Stimulated activated CD8-positive, alpha-beta memory T cell treated with anti-CD3 and anti-CD28 coated beads, Interleukin-4, amount 100 ng/mL, for 48 hours (primary cell): ENCODE measurements at regions not wholly inside any gene's neighbourhood (a gene's known extent, or its start where the extent isn't known, plus 50 kb on each side); places are given as distances from the start of the nearest gene placed in this dataset.
"Not testable (repeated sequence)": the region's sequence is repeated elsewhere in the genome, so short reads cannot be mapped to it uniquely, and the experiment has no call there.

ENCODE experiments used
- DNase-seq: peaks from one replicate; pipeline ENCODE4 v3.0.0-alpha.2; 2020

DNA sequence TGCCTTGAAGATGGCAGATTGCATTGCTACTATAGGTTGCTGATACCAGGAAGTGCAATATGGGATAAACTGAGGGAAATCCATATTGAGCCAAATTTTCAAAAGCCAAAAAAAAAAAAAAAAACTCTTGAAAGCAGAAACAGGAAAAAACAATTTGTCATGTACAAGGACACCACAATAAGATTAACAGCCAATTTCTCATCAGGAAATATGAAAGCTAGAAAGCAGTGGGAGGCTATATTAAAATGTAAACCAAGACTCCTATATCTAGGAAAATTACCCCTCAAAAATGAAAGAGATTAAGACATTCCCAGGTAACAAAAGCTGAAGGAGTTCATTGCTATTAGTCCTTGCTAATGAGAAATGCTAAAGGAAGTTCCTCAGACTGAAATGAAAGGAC lies 462.8 kb upstream of the DPH6 start:
- DNase-seq, result no peak

DNA sequence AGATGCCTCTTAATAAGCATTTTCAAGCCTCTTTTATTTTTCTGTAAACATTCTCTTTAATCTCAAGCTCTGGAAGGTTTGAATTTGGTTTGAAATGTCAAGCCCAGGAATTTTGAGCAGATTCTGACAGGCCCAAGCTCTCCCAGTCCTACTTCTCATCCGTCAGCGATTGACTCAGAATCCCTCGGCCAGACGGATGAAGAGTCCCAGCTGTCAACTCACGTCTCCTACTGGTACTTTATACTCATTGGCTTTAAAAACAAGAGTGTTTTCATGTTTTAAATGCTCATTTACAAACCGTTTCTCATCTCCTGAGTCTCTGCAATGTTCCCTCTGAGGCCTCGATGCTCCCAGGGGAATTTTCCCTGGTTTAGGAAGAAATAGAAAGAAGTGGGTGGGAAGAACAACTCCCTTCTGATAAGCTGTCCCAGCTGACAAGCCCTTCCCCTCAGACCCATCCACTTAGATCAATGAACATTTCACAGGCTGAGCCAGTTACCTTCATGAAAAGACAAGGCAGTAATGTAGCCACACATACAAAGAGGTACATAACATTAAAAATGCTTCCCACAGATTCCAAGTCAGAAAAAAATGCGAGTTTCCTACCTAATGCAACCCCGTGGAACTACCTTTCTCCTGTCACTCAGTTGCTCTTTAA lies 478.2 kb upstream of the DPH6 start:
- DNase-seq, result no peak

DNA sequence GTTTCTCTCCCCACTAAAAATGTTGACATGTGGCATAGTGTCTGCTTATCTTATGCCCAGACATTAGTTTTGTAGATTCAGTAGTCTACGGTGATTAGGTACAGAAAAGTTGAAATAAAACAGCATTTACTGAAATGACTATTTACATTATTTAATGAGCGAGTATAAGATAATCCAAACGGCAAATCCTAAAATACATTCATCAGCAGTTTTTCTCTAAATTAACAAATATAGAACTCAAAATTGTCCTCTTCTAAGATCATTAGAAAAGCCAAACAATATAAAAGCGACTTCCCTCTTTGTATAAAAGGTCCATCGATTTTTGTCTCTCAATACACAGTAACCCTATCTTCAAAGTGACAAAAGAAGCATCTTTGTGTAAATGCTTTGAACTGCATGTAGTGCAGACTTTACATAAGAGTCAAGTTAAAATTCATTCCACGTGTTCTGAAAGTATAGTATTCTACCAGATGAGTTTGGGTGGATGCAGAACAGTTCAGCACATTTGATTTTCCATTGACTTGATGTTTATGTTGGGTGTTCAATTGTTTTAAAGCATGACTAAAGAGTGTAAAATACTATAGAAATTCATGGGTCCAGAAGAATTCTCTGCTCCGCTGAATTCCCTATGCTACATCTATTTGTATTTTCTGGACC lies 480.8 kb upstream of the DPH6 start:
- no peak for DNase-seq

DNA sequence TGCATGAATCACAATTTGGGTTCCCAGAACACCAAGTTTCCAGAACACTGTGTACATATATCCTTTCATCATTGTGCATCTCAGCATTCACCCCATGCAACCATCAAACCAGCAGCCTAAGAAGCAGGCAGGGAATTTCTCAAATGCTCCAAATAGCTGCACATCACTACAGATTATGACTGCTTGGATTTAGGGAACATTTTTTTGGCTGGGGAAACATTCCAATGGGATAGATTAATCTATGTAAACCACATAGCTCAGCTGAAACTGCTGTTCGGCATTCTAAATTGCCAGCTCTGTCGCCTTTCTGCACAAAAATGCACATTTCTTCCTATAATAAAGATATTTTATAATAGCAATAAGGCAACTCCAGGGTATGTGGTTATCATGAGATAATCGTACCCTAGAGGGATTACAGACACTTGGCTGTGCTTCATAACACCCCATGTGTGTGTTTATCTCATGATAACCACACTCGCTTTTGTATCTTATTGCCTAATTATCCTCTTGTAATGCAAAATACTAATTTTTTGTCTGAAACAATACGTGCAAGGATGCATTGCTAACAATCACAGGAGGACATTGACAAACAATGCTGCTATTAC lies 483.7 kb upstream of the DPH6 start:
- no peak for DNase-seq

DNA sequence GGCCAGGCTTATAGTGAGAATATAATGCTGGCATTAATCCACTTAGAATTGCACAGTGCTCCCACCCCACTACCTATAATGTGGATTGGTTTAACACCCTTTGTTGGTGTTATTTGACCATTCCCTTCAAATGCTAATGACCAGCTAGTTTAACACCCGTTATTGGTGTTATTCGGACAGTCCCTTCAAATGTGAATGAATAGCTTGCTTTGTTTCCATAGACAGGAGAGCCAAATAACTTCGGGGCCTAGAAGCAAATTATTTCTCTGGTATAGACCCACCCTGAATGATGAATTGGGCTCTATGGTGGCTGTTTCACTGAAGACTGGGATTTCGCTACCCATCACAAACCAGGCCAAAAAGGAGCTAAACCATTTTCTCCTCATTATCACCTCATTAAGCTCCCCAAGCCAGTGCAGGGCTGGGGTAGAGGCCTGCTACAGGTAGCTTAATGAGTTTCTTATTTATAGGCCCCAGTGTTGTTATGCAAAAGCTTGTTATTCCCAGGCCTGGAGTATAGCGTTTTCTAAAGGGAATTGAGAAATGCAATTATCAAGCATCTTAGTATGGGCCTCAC lies 494.1 kb upstream of the DPH6 start:
- DNase-seq, result no peak

DNA sequence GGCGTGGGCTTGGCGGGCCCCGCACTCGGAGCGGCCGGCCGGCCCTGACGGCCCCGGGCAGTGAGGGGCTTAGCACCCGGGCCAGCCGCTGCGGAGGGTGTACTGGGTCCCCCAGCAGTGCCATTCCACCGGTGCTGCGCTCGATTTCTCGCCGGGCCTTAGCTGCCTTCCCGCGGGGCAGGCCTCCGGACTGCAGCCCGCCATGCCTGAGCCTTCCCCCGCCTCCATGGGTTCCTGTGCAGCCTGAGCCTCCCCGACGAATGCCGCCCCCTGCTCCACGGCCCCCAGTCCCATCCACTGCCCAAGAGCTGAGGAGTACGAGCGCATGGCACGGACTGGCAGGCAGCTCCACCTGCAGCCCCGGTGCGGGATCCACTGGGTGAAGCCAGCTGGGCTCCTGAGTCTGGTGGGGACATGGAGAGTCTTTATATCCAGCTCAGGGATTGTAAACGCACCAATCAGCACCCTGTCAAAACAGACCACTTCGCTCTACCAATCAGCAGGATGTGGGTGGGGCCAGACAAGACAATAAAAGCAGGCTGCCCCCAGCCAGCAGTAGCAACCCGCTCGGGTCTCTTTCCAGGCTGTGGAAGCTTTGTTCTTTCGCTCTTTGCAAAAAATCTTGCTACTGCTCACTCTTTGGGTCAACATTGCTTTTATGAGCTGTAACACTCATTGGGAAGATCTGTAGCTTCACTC lies 501.2 kb upstream of the DPH6 start:
- DNase-seq, result not testable (repeated sequence)

DNA sequence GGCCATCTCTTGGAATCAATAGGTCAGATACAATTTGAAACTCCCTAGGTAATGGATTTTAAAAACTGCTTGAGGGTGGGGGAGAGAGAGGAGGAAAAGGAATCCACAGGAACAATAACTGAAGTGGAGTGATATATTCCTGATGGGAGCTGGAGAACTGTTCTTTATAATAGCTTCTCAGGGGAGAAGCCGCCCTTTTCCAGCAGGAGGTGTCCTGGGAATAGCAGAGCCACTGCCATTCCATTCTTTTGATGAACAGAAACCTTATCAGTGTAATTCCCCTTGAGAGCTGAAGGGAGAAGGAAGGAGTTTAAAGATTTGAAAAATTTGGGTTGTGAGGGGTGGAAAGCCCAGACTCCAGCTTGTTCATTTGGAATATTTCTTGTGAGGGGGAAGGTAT lies 504.9 kb upstream of the DPH6 start:
- DNase-seq, result no peak

DNA sequence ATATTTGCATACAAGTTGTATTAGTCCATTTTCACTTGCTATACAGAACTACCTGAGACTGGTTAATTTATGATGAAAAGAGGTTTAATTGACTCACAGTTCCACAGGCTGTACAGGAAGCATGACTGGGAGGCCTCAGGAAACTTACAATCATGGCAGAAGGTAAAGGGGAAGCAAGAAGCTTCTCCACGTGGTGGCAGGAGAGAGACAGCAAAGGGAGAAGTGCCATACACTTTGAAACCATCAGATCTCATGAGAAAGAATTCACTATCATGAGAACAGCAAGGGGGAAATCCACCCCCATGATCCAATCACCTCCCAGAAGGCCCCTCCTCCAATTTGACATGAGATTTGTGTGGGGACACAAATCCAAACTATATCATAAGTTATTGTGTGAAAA lies 506.7 kb upstream of the DPH6 start:
- DNase-seq, result not testable (repeated sequence)

DNA sequence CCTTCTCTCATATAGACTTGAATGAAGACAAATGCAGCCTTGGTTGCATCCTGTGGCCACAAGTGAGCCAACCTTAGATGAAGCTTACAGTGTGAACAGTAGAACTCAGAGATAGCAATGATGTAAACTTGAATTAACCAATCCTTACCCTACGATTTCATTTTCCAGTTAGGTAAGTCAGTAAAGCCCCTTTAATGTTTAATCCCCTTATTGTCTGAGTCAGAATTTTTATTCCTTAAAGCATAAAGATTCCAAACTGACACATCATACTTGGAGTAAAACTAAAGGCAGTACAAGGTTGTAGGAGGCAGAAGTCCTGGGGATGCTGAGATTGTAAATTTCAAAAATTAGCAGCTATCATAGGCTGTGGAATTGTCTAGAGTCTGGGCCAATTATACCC lies 507.8 kb upstream of the DPH6 start:
- no peak for DNase-seq

DNA sequence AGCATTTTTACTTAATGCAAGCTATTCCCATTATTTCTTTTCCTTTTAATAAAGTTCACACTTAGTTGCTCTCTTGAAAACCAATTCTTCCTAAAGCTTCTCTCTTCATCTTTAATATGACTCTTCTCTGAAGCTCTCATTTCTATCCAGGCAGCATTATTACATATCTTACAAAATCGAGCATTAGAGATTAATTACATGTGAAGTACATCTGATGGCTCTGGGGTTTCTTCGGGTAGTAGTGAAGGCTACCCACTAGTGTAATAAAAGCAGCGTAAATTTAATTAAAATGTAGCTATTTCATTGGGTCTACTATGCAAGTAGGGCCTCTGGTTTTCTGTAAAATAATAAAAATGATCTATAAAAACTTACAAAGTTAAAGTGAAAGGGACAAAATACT lies 513.6 kb upstream of the DPH6 start:
- DNase-seq, result no peak

DNA sequence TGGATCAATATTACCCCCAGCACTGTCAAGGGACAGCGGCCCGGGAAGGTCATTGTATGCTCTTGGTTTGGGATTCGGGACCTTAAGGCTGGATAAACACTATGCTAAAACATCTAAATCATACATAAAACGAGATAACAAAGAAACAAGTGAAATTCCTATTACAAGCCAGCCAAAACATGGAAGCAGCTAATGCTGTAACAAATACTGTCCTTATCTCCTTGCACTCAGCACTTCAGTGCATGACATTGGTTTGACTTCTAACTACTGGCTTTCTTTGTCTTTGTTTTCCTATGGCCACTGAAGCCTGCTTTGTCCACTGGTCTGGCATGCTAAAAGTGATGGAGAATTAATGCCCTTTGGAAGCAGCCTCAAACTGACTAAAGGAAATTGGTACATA lies 516.4 kb upstream of the DPH6 start:
- no peak for DNase-seq

DNA sequence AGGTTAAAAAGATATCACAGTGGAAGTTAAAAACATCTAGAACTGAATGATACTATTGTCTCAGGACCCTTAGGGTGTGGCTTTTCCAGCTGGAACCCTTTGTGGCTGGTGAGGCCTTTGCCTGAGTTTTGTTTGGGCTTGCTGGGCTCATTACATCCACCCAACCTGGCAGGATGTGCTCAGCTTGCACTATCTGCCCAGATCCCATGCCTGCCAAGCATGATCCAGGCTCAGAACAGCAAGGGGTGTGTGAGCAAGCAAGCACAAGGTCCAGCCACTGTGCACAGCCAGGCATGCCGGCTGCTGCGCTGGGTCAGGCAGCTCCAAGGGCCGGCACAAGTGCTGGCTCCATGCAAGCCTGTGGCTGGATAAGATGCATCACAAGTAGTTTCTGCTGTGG lies 512.7 kb upstream of the CDIN1 start:
- no peak for DNase-seq

DNA sequence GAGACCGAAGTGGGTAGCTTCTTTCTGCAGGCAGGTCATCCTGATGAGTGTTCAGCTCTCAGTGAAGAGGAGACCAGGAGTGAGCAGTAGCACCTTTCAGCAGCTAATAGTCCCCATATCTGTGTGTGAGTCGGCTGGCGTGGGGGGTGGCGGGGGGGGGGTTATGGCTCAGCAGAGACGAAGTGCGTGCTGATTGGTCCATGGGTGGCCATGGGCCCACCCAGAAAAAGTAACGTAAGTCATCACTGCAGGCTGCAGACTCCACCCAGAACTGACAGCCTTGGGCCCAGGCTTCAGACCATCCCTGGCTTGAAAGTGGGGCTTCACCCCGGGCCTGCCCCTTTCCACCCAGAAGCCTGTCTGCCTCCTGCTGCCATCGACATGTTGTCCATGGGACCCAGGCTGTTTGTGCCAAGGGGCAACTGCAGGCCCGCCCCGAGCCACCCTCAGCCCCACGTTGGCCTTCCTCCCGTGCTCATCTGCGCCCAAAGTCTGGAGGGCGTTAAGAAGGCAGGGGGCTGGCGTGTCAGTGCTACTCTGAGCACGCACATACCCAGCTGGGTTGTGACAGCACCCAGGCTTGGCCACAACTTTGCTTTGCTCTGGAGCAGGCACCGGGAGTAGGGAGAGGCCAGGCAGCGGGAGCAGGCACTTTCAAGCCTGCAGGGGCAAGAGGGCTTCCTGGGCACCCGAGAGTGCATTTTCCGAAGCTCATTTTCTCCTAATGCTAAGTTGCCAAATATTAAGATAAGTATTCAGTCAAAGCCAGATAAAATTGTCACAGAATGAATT lies 511.7 kb upstream of the CDIN1 start:
- DNase-seq, result no peak

DNA sequence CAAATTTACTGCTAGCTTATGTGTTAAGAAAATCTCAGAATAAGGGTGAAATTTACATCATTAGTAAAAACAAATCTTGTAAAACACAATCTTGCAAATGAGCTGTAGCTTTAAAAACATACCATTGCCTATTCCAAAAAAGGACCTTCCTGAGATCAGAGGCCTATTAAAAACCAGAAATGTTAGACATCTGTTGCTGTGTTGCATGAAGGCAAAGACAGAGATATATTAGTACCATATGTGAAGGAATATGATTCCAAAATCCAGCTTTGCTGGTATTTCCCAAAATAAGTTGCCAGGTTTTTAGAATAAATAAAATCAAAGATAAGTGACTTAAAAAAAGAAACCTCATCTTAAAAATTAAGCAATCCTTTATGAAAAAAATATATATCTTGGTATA lies 504.1 kb upstream of the CDIN1 start:
- DNase-seq, result no peak

DNA sequence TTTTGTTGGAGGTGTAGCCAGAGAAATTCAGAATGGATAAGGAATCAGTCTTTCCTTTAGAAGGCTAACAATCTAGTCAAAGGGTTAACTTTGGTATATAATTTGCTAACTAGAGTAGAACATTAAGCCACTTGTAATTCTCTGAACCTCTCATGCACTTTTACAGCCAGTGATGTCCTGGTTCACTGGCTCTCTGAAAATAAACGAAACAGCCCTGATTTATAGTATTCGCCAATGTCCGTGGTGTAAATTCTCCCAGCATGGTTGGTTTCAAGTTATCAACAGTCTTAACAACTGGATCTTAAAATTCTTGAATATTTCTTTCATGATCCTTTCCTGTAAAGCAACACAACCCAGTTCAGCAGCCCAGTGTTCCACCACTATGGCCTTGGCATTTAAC lies 500.4 kb upstream of the CDIN1 start:
- DNase-seq, result no peak

DNA sequence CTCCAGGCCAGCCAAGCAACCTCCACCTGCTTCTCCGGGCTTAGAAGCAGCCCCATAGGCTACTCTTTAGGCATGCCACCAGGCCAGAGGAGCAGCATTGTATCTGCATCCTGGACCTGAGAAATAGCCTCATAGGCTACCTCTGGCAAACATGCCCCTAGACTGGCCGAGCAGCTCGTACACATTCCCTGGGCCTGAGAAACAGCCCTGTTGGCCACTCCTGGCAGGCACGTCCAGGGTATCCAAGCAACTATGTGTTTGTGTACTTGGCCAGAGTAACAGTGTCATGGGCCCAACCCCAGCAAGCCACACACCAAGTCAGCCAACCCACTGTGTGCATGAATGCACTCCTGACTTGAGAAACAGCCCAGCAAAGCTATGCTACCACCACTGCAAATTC lies 498.7 kb upstream of the CDIN1 start:
- DNase-seq, result no peak

DNA sequence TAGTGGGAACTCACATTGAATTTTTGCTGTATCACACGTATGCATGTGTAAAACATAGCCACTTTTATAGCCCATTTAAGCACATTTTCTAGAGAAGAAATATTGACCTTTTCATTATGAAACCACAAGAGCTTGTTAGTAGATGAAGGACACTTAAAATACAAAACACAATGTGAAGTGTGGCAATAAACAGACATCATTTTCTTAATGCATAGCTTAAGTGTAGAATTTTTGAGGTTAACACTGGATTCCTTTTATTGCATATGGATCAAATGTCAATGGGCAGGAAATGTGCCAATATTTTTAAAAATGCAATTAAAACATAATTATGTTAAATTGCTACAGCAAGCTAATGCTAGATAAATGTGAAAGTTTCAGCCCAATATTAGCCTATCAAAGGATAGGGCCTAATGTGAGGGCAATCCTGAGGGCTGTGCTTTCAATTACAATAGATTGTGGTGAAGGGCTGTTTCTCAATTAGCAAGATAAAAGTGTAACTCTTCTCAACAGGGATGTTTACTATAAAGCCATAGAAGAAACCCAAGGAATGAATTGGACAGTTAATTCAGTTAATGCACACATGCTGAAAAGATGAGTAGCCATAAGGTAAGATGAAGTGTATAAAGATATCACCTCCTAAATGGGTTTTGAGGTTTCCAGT lies 489.0 kb upstream of the CDIN1 start:
- no peak for DNase-seq

DNA sequence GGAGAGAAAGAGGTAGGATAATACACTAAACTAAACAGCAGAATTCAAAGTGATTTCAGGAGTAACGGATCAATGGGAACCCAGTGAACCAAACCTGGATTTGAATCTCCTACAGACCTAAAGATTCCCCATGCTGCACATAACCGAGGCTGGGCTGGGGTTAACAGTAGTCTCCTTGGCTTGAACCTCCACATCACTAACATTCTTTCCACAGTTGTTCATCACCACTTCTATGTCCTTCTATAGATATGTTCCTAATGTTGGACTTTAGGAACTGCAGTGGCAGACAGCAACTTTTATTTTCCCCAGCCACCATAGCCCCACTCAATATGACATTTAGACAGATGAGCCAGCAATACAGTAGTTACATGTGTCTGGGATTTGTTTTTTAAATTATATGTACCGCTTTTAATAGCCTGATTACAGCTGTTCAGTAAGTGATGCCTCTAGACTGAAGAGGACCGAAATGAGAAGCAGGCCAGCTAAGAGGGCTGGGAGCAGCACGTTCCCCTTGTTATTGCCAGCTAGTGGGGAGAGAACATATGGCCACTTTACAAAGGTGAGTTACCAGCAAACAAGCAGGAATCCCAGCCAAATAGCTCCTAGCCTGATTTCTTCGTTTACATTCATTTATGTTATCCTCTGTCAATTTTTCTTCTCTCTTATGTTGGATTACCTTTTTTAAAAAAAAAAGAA lies 472.6 kb upstream of the CDIN1 start:
- no peak for DNase-seq

DNA sequence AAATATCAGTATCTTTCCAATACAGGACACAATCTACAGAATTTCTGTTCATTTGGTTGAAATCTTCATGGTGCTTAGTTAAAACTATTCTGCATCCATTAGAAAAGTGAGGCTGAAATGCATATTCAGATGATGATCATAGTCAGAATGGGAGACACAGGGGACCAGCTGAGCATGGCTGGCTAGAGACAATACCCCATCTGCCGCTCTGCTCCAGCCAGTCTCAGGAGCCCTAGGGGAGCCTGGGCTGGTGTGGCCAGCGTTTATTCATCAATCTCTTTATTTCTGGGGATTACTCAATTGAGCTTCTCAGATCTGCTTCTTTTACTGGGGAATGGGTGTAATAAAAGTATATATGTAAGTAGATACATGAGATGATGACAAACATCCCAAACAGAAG lies 470.9 kb upstream of the CDIN1 start:
- DNase-seq, result no peak

DNA sequence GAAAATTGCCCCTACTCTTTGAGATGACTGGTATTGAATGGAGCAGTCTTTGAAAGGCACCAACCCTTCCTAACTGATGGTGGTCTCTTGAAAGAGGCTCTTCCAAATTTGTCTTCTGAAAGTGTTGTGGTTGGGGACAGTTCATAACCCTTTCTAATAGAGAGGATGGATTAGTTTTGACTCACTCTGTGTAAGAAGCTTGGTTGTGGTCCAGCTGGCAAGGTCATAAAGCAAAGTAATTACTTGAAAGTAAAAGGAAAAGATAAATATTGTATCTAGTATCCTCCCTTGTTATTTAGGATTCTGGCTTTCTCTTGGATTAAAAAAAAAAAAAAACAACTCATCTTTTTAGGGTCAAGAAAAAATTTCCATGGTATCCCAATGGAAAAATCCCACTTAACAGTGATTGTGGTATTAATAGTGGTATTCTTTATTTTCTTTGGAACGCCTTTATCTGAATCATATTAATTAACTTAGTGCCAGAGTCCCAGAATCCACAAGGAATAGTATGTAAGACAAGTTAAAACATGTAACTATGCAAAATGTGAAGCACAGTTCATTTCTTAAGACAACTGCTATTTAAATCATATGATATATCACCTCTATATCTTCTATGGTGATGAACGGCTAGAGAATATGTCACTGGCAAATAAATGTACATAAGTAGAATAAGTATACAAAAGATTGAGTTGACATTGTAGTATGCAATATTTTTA lies 469.3 kb upstream of the CDIN1 start:
- DNase-seq, result no peak

DNA sequence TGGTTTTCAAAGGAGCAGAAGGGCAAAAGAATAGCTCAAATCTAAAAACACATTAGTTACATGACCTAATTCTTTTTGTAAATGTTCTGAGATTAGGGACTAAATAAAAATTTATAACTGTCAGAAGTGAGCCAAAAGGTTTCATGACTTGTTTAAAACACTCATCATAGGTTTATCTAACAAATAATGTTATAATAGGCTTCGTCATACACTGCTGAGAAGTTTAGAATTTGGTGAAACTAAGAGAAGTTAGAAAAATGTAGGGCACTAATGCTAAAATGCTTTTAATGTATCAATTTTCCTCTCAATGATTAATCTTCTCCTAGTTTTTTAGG lies 468.8 kb upstream of the CDIN1 start:
- DNase-seq, result no peak
